Activated B cell treated with CpG ODN at 0.5 μM for 24 hours (primary cell): ENCODE measurements at regions not wholly inside any gene's neighbourhood (a gene's known extent, or its start where the extent isn't known, plus 50 kb on each side); places are given as distances from the start of the nearest gene placed in this dataset.

Experiments used
- ATAC-seq: fragments of 200-7000 bp; cut with Tn5 transposase; one replicate; pipeline ENCODE4 v1.10.0; 2021; ENCODE audit warnings: low read depth, mild to moderate bottlenecking, moderate library complexity
- CTCF ChIA-PET: fragments of 350-600 bp; sonication (Branson Sonifier 250); formaldehyde crosslinking; loops from one replicate; lab custom pipeline; 2021; ENCODE audit warnings: antibody characterized with exemption; lab: Charles Lee
- POLR2A ChIA-PET: fragments of 350-600 bp; sonication (Branson Sonifier 250); formaldehyde crosslinking; loops from one replicate; lab custom pipeline; 2021; ENCODE audit warnings: antibody characterized with exemption; lab: Charles Lee
- DNase-seq: peaks from one replicate; pipeline ENCODE4 v3.0.0; 2022
- H3K27ac Mint-ChIP-seq: one replicate; pipeline ENCODE4 v1.8.0; 2020; ENCODE audit warnings: mixed read lengths
- H3K27me3 Mint-ChIP-seq: one replicate; pipeline ENCODE4 v1.8.0; 2021; ENCODE audit warnings: mixed read lengths
- H3K36me3 Mint-ChIP-seq: one replicate; pipeline ENCODE4 v1.8.0; 2021; ENCODE audit warnings: low read depth, mixed read lengths
- H3K4me1 Mint-ChIP-seq: one replicate; pipeline ENCODE4 v1.8.0; 2021; ENCODE audit warnings: mixed read lengths
- H3K4me3 Mint-ChIP-seq: one replicate; pipeline ENCODE4 v1.8.0; 2020; ENCODE audit warnings: mild to moderate bottlenecking, mixed read lengths
- H3K9me3 Mint-ChIP-seq: one replicate; pipeline ENCODE4 v1.8.0; 2020; ENCODE audit warnings: mixed read lengths
- intact Hi-C: fragments of 100-400 bp; cut with micrococcal nuclease; formaldehyde crosslinking; loops from one replicate; pipeline ENCODE4 v1.15.1; 2024
- TF ChIP-seq, protein P1 (sequence below): fragments of 200-600 bp; IDR thresholded peaks from one replicate; pipeline ENCODE4 v1.8.0; 2022; ENCODE audit warnings: antibody characterized with exemption, mild to moderate bottlenecking

DNA sequence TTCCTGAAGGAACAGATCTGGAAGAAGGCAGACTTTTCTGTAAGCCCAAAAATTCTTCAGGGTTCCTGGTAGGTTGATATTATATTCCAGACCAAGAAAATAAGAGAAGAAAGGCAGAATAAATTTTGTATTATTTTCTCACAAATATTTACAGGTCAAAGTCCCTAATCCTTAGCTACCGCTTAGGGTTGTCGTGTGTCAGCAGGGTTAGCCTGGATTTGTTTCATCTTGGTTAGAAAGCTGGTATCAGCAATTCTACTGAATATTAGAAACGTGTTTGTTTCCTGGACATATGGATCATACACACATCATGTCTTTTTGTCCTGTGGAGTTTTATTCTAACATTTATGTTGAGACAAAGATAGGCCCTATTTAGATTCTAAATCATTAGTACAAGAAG is 232.9 kb upstream of the CXXC4 start:
- H3K27me3 Mint-ChIP-seq = no peaks in the 10 kb centered on the region
- H3K4me1 Mint-ChIP-seq = no peaks in the 10 kb centered on the region
- ATAC-seq = no peak
- TF ChIP-seq, protein P1, sequence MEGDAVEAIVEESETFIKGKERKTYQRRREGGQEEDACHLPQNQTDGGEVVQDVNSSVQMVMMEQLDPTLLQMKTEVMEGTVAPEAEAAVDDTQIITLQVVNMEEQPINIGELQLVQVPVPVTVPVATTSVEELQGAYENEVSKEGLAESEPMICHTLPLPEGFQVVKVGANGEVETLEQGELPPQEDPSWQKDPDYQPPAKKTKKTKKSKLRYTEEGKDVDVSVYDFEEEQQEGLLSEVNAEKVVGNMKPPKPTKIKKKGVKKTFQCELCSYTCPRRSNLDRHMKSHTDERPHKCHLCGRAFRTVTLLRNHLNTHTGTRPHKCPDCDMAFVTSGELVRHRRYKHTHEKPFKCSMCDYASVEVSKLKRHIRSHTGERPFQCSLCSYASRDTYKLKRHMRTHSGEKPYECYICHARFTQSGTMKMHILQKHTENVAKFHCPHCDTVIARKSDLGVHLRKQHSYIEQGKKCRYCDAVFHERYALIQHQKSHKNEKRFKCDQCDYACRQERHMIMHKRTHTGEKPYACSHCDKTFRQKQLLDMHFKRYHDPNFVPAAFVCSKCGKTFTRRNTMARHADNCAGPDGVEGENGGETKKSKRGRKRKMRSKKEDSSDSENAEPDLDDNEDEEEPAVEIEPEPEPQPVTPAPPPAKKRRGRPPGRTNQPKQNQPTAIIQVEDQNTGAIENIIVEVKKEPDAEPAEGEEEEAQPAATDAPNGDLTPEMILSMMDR = no peak
- no peaks in the 10 kb centered on the region for H3K36me3 Mint-ChIP-seq
- ChIA-PET CTCF (no interaction called here), POLR2A (no interaction called here)
- intact Hi-C loops = no loop called here
- H3K27ac Mint-ChIP-seq = no peak overlapping the region
- no peak for DNase-seq
- no peaks in the 10 kb centered on the region for H3K9me3 Mint-ChIP-seq
- no peak overlapping the region for H3K4me3 Mint-ChIP-seq

DNA sequence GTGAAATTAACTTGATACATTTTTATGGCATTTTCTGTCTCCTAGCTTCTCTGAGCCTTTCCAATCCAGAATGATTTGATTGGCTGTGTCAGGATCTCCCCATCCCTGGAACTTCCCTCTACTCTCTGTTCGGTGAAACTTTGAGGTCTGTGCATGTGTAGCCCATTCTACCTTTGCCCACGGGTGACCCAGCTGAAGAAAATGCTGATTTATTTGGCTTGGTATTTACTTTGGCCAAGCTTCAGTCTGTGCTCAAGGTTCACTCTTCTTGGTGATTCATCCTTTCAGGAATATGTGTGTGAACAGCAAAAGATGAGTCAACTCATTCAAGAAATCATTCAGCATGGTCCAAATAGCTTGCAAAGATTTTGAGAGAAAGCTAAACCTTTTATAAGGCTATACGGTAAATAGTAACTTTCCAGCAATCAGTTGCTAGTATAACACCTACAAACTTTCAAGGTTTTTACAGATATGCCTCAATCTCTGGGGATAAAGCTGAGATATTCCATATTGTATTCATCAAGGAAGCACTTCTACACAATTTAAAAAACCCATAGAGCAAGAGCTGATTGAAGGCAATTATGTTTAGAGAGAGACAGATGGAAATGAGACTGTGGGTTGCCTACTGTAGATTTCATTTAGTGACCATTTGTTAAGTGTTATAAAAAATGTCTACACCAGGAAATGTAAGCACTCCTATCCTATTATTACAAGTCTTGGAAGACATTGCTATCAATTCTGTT is 233.9 kb upstream of the CXXC4 start:
- POLR2A ChIA-PET = no interaction called here
- Mint-ChIP-seq H3K4me3 (no peak overlapping the region), H3K27ac (no peak overlapping the region), H3K4me1 (no peaks in the 10 kb centered on the region), H3K9me3 (no peaks in the 10 kb centered on the region), H3K27me3 (no peaks in the 10 kb centered on the region), H3K36me3 (no peaks in the 10 kb centered on the region)
- DNase-seq (no peak), ATAC-seq (no peak)
- intact Hi-C loops = no loop called here
- TF ChIP-seq, protein P1 = no peak
- CTCF ChIA-PET = no interaction called here

- ChIA-PET CTCF (no interaction called here), POLR2A (no interaction called here)
- DNase-seq = no peak
- Mint-ChIP-seq H3K9me3 (no peaks in the 10 kb centered on the region), H3K27me3 (no peaks in the 10 kb centered on the region), H3K36me3 (no peaks in the 10 kb centered on the region), H3K27ac (no peak overlapping the region), H3K4me3 (no peak overlapping the region), H3K4me1 (no peaks in the 10 kb centered on the region)
- TF ChIP-seq, protein P1 = no peak
- intact Hi-C loops = no loop called here
- ATAC-seq = no peak
Measured at GRCh38 chr4:104732766-104733165, 238.1 kb upstream of the CXXC4 start.

GRCh38 chr4:104735174-104735573 is 240.5 kb upstream of the CXXC4 start:
- no peak for ATAC-seq
- Mint-ChIP-seq H3K27me3 (peaks cover 2% of the 10 kb centered on the region), H3K9me3 (no peaks in the 10 kb centered on the region), H3K4me3 (no peak overlapping the region), H3K4me1 (no peaks in the 10 kb centered on the region), H3K36me3 (no peaks in the 10 kb centered on the region), H3K27ac (no peak overlapping the region)
- CTCF ChIA-PET = no interaction called here
- no peak for DNase-seq
- TF ChIP-seq, protein P1 = no peak
- POLR2A ChIA-PET = no interaction called here
- intact Hi-C loops = no loop called here

DNA sequence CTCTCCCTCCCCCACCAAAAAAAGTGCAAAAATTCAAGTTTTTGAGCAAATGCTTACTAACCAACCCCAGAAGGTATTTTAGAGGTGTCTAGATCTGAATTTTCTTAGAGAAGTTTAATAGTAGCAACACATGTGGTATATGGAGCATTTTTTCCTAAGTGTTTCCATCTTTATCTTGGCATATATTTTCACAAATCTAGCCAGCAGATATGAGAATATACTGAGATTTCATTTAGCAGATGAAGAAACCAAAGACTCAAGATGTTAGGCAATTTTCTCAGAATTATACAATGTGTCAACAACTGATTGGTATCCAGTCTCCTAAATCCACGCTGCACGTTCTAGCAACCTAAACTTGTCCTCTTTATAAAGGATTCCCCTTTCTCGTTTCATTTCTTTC is 245.5 kb upstream of the CXXC4 start:
- intact Hi-C loops = loop anchor here (5.0 to 10.0 kb wide), 4 partner anchors 322 to 1915 kb away; partner anchors contain the start of genes PPA2, TET2 and UBE2D3
- no peak for ATAC-seq
- H3K36me3 Mint-ChIP-seq = no peaks in the 10 kb centered on the region
- ChIA-PET POLR2A (no interaction called here), CTCF (no interaction called here)
- H3K4me1 Mint-ChIP-seq = peaks cover 21% of the 10 kb centered on the region
- TF ChIP-seq, protein P1 = no peak
- H3K4me3 Mint-ChIP-seq = no peak overlapping the region
- H3K27ac Mint-ChIP-seq = no peak overlapping the region
- H3K27me3 Mint-ChIP-seq = peaks cover 2% of the 10 kb centered on the region
- no peaks in the 10 kb centered on the region for H3K9me3 Mint-ChIP-seq
- no peak for DNase-seq
